ENCODE measurements at regions not wholly inside any gene's neighbourhood (a gene's known extent, or its start where the extent isn't known, plus 50 kb on each side); places are given as distances from the start of the nearest gene placed in this dataset.

GRCh38 chr3:159322322-159322939, 520.6 kb downstream of the MFSD1 start:
- TF ChIP-seq MXI1 (conservative IDR thresholded peaks at IDR 0.05; ENCODE audit: poor library complexity, severe bottlenecking) (no peak), EZH2 (IDR thresholded peaks at IDR 0.05; ENCODE audit: borderline replicate concordance, insufficient read depth, low read length, poor library complexity, severe bottlenecking) (no peak), POLR2AphosphoS5 (IDR thresholded peaks at IDR 0.05) (no peak), CTCF (IDR thresholded peaks at IDR 0.05; ENCODE audit: poor library complexity, severe bottlenecking) (peak; percentile 25), EP300 (conservative IDR thresholded peaks at IDR 0.05; ENCODE audit: poor library complexity, severe bottlenecking) (no peak), TAF1 (IDR thresholded peaks at IDR 0.05; ENCODE audit: low read depth) (no peak), RAD21 (conservative IDR thresholded peaks at IDR 0.05) (no peak), REST (IDR thresholded peaks at IDR 0.05; ENCODE audit: borderline replicate concordance) (no peak)

Data from neural cell (in vitro differentiated cells).